ENCODE measurements at regions not wholly inside any gene's neighbourhood (a gene's known extent, or its start where the extent isn't known, plus 50 kb on each side); places are given as distances from the start of the nearest gene placed in this dataset.

GRCh38 chr3:22236490-22237270, 485.7 kb upstream of the ZNF385D start:
- DNase-seq: no peak

- no peak for DNase-seq
Observed at GRCh38 chr3:22239011-22239410, 488.0 kb upstream of the ZNF385D start.

GRCh38 chr3:22241110-22241509, 490.1 kb upstream of the ZNF385D start:
- DNase-seq: no peak

- peak; percentile 97 for DNase-seq
Observed at GRCh38 chr3:22244761-22245521, 493.9 kb upstream of the ZNF385D start.

GRCh38 chr3:22245811-22246583, 495.0 kb upstream of the ZNF385D start:
- DNase-seq: peak; percentile 70

GRCh38 chr3:22249658-22250057, 498.6 kb upstream of the ZNF385D start:
- DNase-seq: no peak

- peak; percentile 14 for DNase-seq
Observed at GRCh38 chr3:22257252-22257651, 506.2 kb upstream of the ZNF385D start.

- DNase-seq: no peak
Observed at GRCh38 chr3:22262386-22262785, 511.4 kb upstream of the ZNF385D start.

- peak; percentile 80 for DNase-seq
Observed at GRCh38 chr3:22263042-22263441, 512.0 kb upstream of the ZNF385D start.

GRCh38 chr3:22265403-22265802, 514.4 kb upstream of the ZNF385D start:
- no peak for DNase-seq

GRCh38 chr3:22269831-22270230, 518.8 kb upstream of the ZNF385D start:
- DNase-seq: peak; percentile 72

GRCh38 chr3:22276351-22276750, 525.3 kb upstream of the ZNF385D start:
- DNase-seq: no peak

GRCh38 chr3:22284559-22284958, 533.5 kb upstream of the ZNF385D start:
- DNase-seq: peak; percentile 40

- no peak for DNase-seq
Observed at GRCh38 chr3:22288756-22289155, 537.7 kb upstream of the ZNF385D start.

- DNase-seq: peak; percentile 19
Observed at GRCh38 chr3:22292681-22293080, 541.7 kb upstream of the ZNF385D start.

- peak; percentile 26 for DNase-seq
Observed at GRCh38 chr3:22296601-22297000, 545.6 kb upstream of the ZNF385D start.

- DNase-seq: no peak
Observed at GRCh38 chr3:22297436-22297835, 546.4 kb upstream of the ZNF385D start.

GRCh38 chr3:22306454-22306853, 555.4 kb upstream of the ZNF385D start:
- DNase-seq: no peak

- DNase-seq: no peak
Observed at GRCh38 chr3:22308871-22309270, 557.9 kb upstream of the ZNF385D start.

GRCh38 chr3:22315925-22316324, 564.9 kb upstream of the ZNF385D start:
- DNase-seq: peak; percentile 10

- peak; percentile 20 for DNase-seq
Observed at GRCh38 chr3:22318325-22318724, 567.3 kb upstream of the ZNF385D start.

GRCh38 chr3:22319446-22319845, 568.4 kb upstream of the ZNF385D start:
- DNase-seq: peak; percentile 61

- DNase-seq: no peak
Observed at GRCh38 chr3:22322861-22323260, 571.9 kb upstream of the ZNF385D start.
